ENCODE measurements at regions not wholly inside any gene's neighbourhood (a gene's known extent, or its start where the extent isn't known, plus 50 kb on each side); places are given as distances from the start of the nearest gene placed in this dataset.
A peak's percentile ranks its signal among the peaks of the same experiment; 100 is the strongest.

GRCh38 chr3:177615015-177615414 is 417.7 kb upstream of the TBL1XR1 start:
- Histone ChIP-seq H3K9me3 (no peaks in the 10 kb centered on the region), H3K27ac (no peak overlapping the region), H3K4me1 (peaks cover 29% of the 10 kb centered on the region), H3K27me3 (no peaks in the 10 kb centered on the region), H3K4me3 (no peak overlapping the region), H3K36me3 (no peaks in the 10 kb centered on the region)
- TF ChIP-seq EP300 (IDR thresholded peaks at IDR 0.05) = no peak
- TF ChIP-seq POLR2AphosphoS5 (IDR thresholded peaks at IDR 0.05) = no peak
- TF ChIP-seq POLR2A (IDR thresholded peaks at IDR 0.05) = no peak
- TF ChIP-seq CTCF (IDR thresholded peaks at IDR 0.05) = no peak
- no peak for DNase-seq (ENCODE audit: low spot score in 2 of 2)
- WGBS = 35% methylated on average over 2 of the region's 2 CpGs

DNA sequence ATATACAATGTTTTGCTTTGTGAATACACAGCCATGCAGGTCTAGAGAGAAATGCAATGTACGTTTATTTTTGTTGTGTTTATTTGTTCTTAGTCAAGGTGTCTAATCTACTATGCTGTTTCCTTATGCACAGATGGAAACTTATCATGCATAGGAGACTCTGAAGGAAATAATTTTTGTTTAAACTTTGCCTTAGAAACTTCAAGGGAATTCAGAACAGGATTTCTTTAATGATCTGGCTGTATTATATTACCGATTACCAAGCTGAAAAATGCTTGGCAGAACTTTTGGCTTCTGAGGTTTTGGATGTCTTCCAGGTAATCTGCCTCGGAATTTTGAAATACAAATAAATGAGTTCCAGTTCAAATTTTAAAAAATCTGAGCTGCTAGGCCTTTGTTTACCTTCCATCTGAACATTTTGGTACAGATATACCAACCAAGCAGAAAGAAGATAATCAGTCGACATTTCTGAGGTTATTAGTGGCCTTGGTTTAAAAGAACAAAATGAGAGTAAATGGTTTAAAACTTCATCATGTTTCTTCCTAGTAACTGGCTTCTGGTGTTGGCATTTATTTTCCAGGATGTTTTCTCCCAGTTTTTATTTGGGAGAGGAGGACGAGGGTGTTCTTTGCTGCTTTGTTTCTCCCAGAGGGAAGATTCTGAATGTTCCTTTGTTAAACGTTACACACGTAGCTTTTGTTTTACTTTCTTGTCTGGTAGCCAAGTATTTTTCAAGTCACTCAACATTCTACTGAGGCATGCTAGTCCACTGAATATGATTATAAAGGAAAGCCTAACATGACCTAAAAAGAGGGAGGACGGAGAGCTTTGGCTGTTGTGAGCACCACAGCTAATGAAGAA is 421.8 kb upstream of the TBL1XR1 start:
- Histone ChIP-seq H3K27ac (peak overlapping the region; percentile 78), H3K36me3 (no peaks in the 10 kb centered on the region), H3K27me3 (no peaks in the 10 kb centered on the region), H3K9me3 (no peaks in the 10 kb centered on the region), H3K4me3 (no peak overlapping the region), H3K4me1 (peaks cover 23% of the 10 kb centered on the region)
- DNase-seq (ENCODE audit: low spot score in 2 of 2) = no peak
- 20% methylated on average over 8 of the region's 8 CpGs for WGBS
- TF ChIP-seq CTCF (IDR thresholded peaks at IDR 0.05) (no peak), POLR2A (IDR thresholded peaks at IDR 0.05) (no peak), EP300 (IDR thresholded peaks at IDR 0.05) (no peak), POLR2AphosphoS5 (IDR thresholded peaks at IDR 0.05) (no peak)

GRCh38 chr3:177620073-177620472 is 422.8 kb upstream of the TBL1XR1 start:
- Histone ChIP-seq H3K36me3 (no peaks in the 10 kb centered on the region), H3K9me3 (no peaks in the 10 kb centered on the region), H3K27ac (peak overlapping the region; percentile 78), H3K4me3 (no peak overlapping the region), H3K27me3 (no peaks in the 10 kb centered on the region), H3K4me1 (peaks cover 17% of the 10 kb centered on the region)
- DNase-seq (ENCODE audit: low spot score in 2 of 2) = no peak
- WGBS = 90% methylated on average over 9 of the region's 9 CpGs
- TF ChIP-seq POLR2AphosphoS5 (IDR thresholded peaks at IDR 0.05) = no peak
- TF ChIP-seq CTCF (IDR thresholded peaks at IDR 0.05) = no peak
- no peak for TF ChIP-seq EP300 (IDR thresholded peaks at IDR 0.05)
- no peak for TF ChIP-seq POLR2A (IDR thresholded peaks at IDR 0.05)

DNA sequence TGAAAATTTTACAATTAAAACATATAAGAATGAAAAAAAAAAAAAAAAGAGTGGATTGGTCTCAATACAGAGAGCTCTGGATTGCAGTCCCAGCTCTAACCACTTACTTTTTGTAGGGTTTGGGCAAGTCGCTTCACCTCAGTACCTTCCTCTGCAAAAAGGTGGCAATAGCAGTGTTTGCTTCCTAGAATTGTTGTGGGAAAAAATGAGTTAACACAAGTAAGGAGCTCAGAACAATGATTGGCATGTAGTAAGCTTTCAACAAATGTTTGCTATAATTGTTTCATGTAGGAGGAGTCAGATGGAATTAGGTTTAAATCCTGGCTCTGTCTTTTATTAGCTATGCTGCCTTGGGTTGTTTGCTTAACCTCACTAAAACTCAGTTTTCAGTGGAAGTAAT is 425.2 kb upstream of the TBL1XR1 start:
- WGBS = 66% methylated on average over 1 of the region's 1 CpG
- Histone ChIP-seq H3K4me1 (peaks cover 14% of the 10 kb centered on the region), H3K4me3 (no peak overlapping the region), H3K27ac (no peak overlapping the region), H3K36me3 (no peaks in the 10 kb centered on the region), H3K9me3 (no peaks in the 10 kb centered on the region), H3K27me3 (no peaks in the 10 kb centered on the region)
- no peak for DNase-seq (ENCODE audit: low spot score in 2 of 2)
- no peak for TF ChIP-seq CTCF (IDR thresholded peaks at IDR 0.05)
- TF ChIP-seq POLR2A (IDR thresholded peaks at IDR 0.05) = no peak
- TF ChIP-seq EP300 (IDR thresholded peaks at IDR 0.05) = no peak
- TF ChIP-seq POLR2AphosphoS5 (IDR thresholded peaks at IDR 0.05) = no peak

- WGBS = 85% methylated on average over 5 of the region's 5 CpGs
- TF ChIP-seq CTCF (IDR thresholded peaks at IDR 0.05) = no peak
- H3K36me3 ChIP-seq = no peaks in the 10 kb centered on the region
- no peak for DNase-seq (ENCODE audit: low spot score in 2 of 2)
- H3K27me3 ChIP-seq = no peaks in the 10 kb centered on the region
- no peak overlapping the region for H3K4me3 ChIP-seq
- no peaks in the 10 kb centered on the region for H3K9me3 ChIP-seq
- peak overlapping the region; percentile 0 for H3K27ac ChIP-seq
- peaks cover 14% of the 10 kb centered on the region for H3K4me1 ChIP-seq
Observed at GRCh38 chr3:177622982-177623617, 425.8 kb upstream of the TBL1XR1 start.
